CD4-positive, alpha-beta T cell (primary cell): ENCODE measurements at regions not wholly inside any gene's neighbourhood (a gene's known extent, or its start where the extent isn't known, plus 50 kb on each side); places are given as distances from the start of the nearest gene placed in this dataset.

Experiments
- ATAC-seq: fragments of 200-7000 bp; cut with Tn5 transposase; one replicate; pipeline ENCODE4 v1.10.0; 2022; ENCODE audit warnings: mild to moderate bottlenecking; ENCODE audit not compliant: poor library complexity
- CTCF ChIA-PET: fragments of 350-600 bp; sonication (Branson Sonifier 250); formaldehyde crosslinking; loops from one replicate; lab custom pipeline; 2021; ENCODE audit warnings: antibody characterized with exemption, inconsistent platforms; lab: Charles Lee
- POLR2A ChIA-PET: fragments of 350-600 bp; sonication (Branson Sonifier 250); formaldehyde crosslinking; loops from one replicate; lab custom pipeline; 2021; ENCODE audit warnings: antibody characterized with exemption, inconsistent platforms; lab: Charles Lee
- DNase-seq, 14 experiments: peaks; one replicate each; pipeline ENCODE4 v3.0.0-alpha.2; 2013 to 2020; ENCODE audit warnings: mixed read lengths in 2 of 14
- H3K27ac ChIP-seq, 2 donors: one replicate each; pipeline versions ENCODE4 v1.5.1 to v1.7.0; 2013; ENCODE audit warnings: low read length in 2 of 2, low read depth in 1 of 2, mild to moderate bottlenecking in 1 of 2
- H3K27me3 ChIP-seq, 2 experiments: 1 replicate in 1 of 2; 2 replicates in 1 of 2; pipeline versions ENCODE4 v1.6.1 to v1.7.0; 2013; ENCODE audit warnings: low read length in 2 of 2, control low read depth in 1 of 2, mild to moderate bottlenecking in 1 of 2, moderate library complexity in 1 of 2; ENCODE audit not compliant: insufficient read depth in 2 of 2, control insufficient read depth in 1 of 2
- H3K36me3 ChIP-seq: one replicate; pipeline ENCODE4 v1.6.1; 2013; ENCODE audit warnings: low read length, control low read depth; ENCODE audit not compliant: insufficient read depth
- H3K4me1 ChIP-seq: one replicate; pipeline ENCODE4 v1.6.1; 2013; ENCODE audit warnings: low read length, control low read depth; ENCODE audit not compliant: insufficient read depth
- H3K4me3 ChIP-seq: one replicate; pipeline ENCODE4 v1.5.1; 2013; ENCODE audit warnings: mild to moderate bottlenecking, low read length, moderate library complexity
- H3K9me3 ChIP-seq, 2 experiments: 1 replicate in 1 of 2; 2 replicates in 1 of 2; pipeline versions ENCODE4 v1.6.1 to v1.7.0; 2013; ENCODE audit warnings: low read length in 2 of 2, mild to moderate bottlenecking in 2 of 2, control low read depth in 1 of 2, moderate library complexity in 1 of 2; ENCODE audit not compliant: control insufficient read depth in 1 of 2, insufficient read depth in 1 of 2
- H3K27ac Mint-ChIP-seq: one replicate; pipeline ENCODE4 v1.8.0; 2020; ENCODE audit warnings: mixed read lengths
- H3K27me3 Mint-ChIP-seq: one replicate; pipeline ENCODE4 v1.8.0; 2021; ENCODE audit warnings: mixed read lengths
- H3K36me3 Mint-ChIP-seq: one replicate; pipeline ENCODE4 v1.8.0; 2021; ENCODE audit warnings: low read depth, mixed read lengths
- H3K4me1 Mint-ChIP-seq: one replicate; pipeline ENCODE4 v1.8.0; 2021; ENCODE audit warnings: low read depth, mixed read lengths
- H3K4me3 Mint-ChIP-seq: one replicate; pipeline ENCODE4 v1.8.0; 2020; ENCODE audit warnings: mild to moderate bottlenecking, mixed read lengths
- H3K9me3 Mint-ChIP-seq: one replicate; pipeline ENCODE4 v1.8.0; 2020; ENCODE audit warnings: mixed read lengths
- CTCF ChIP-seq: fragments of 200-600 bp; IDR thresholded peaks from one replicate; pipeline ENCODE4 v1.8.0; 2022; ENCODE audit warnings: antibody characterized with exemption, mild to moderate bottlenecking
- intact Hi-C, 2 experiments: fragments of 100-400 bp; cut with DNase I in 1 of 2; cut with micrococcal nuclease in 1 of 2; formaldehyde crosslinking; loops; one replicate each; pipeline versions ENCODE4 v1.15.1 to v1.9.0; 2023 to 2025; cut with DNase I, micrococcal nuclease

DNA sequence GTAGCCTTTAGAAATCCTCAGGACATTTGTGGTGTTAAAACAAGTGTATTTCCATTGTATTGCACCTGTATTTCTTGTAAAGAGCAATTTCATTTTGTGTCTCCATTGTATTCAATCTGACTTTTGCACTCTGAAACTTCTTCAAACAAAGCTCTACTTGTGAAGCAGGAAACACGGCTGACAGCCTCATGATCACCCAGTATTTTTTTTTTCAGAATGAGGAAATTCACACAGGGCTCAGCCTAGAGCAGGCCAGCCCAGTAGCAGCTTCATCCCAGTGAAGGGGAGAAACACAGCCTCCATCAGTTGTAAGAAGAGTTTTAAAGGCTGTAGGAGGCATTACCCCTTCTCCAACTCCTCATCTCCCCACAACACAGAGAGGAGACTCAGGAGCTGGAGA is 175.9 kb upstream of the KLHL29 start:
- H3K36me3 ChIP-seq = no peaks in the 10 kb centered on the region
- ATAC-seq (no peak), DNase-seq (no peak)
- no peaks in the 10 kb centered on the region for H3K27me3 ChIP-seq
- H3K4me3 ChIP-seq = no peak overlapping the region
- no peak for TF ChIP-seq CTCF
- no peak overlapping the region for H3K27ac ChIP-seq
- no peaks in the 10 kb centered on the region for H3K4me1 ChIP-seq
- Mint-ChIP-seq H3K27ac (no peak overlapping the region), H3K27me3 (peaks cover 22% of the 10 kb centered on the region), H3K36me3 (no peaks in the 10 kb centered on the region), H3K4me1 (no peaks in the 10 kb centered on the region), H3K9me3 (no peaks in the 10 kb centered on the region), H3K4me3 (no peak overlapping the region)
- POLR2A ChIA-PET = no interaction called here
- CTCF ChIA-PET = no interaction called here
- intact Hi-C loops = no loop called here
- H3K9me3 ChIP-seq = peaks cover 0 to 11% of the 10 kb centered on the region in 2 experiments

GRCh38 chr2:23211987-23212583 is 172.9 kb upstream of the KLHL29 start:
- no peaks in the 10 kb centered on the region for H3K27me3 ChIP-seq
- no peaks in the 10 kb centered on the region for H3K4me1 ChIP-seq
- ChIA-PET POLR2A (no interaction called here), CTCF (no interaction called here)
- Mint-ChIP-seq H3K27ac (no peak overlapping the region), H3K36me3 (no peaks in the 10 kb centered on the region), H3K4me3 (no peak overlapping the region), H3K4me1 (no peaks in the 10 kb centered on the region), H3K27me3 (peaks cover 7% of the 10 kb centered on the region), H3K9me3 (no peaks in the 10 kb centered on the region)
- H3K36me3 ChIP-seq = no peaks in the 10 kb centered on the region
- peaks cover 0 to 7% of the 10 kb centered on the region in 2 experiments for H3K9me3 ChIP-seq
- DNase-seq (no peak), ATAC-seq (no peak)
- TF ChIP-seq CTCF = no peak
- no peak overlapping the region for H3K27ac ChIP-seq
- intact Hi-C loops = no loop called here
- H3K4me3 ChIP-seq = no peak overlapping the region

- no peaks in the 10 kb centered on the region for H3K36me3 ChIP-seq
- DNase-seq = no peak
- Mint-ChIP-seq H3K9me3 (no peaks in the 10 kb centered on the region), H3K36me3 (no peaks in the 10 kb centered on the region), H3K4me3 (no peak overlapping the region), H3K4me1 (no peaks in the 10 kb centered on the region), H3K27me3 (no peaks in the 10 kb centered on the region), H3K27ac (no peak overlapping the region)
- ChIA-PET CTCF (no interaction called here), POLR2A (no interaction called here)
- TF ChIP-seq CTCF = no peak
- H3K27ac ChIP-seq = no peak overlapping the region
- intact Hi-C loops = no loop called here
- H3K27me3 ChIP-seq = no peaks in the 10 kb centered on the region
- peaks cover 0 to 7% of the 10 kb centered on the region in 2 experiments for H3K9me3 ChIP-seq
- no peak overlapping the region for H3K4me3 ChIP-seq
- no peaks in the 10 kb centered on the region for H3K4me1 ChIP-seq
- no peak for ATAC-seq
Observed at GRCh38 chr2:23213196-23213595, 171.8 kb upstream of the KLHL29 start.
